ENCODE measurements at regions not wholly inside any gene's neighbourhood (a gene's known extent, or its start where the extent isn't known, plus 50 kb on each side); places are given as distances from the start of the nearest gene placed in this dataset.

- intact Hi-C loops (cut with DNase I): no loop called here
- no peaks in the 10 kb centered on the region for H3K36me3 ChIP-seq
- ATAC-seq (no peak), DNase-seq (no peak)
- WGBS, 2 donors: 95 to 96% methylated on average over 3 of the region's 3 CpGs
- TF ChIP-seq CTCF (IDR thresholded peaks at IDR 0.05): no peak
- peaks cover 0 to 10% (median 0%) of the 10 kb centered on the region in 7 donors for H3K27me3 ChIP-seq
- no peak overlapping the region for H3K4me3 ChIP-seq
- no peak overlapping the region for H3K27ac ChIP-seq
- H3K4me1 ChIP-seq: peaks cover 0 to 10% (median 0%) of the 10 kb centered on the region in 9 donors
- H3K9me3 ChIP-seq: no peaks in the 10 kb centered on the region
Observed at GRCh38 chr1:244337839-244338238, 113.9 kb downstream of the ADSS2 start.

- WGBS, 2 donors: 85 to 89% methylated on average over 11 of the region's 11 CpGs
- peaks cover 0 to 10% (median 0%) of the 10 kb centered on the region in 7 donors for H3K27me3 ChIP-seq
- no peak overlapping the region for H3K27ac ChIP-seq
- H3K36me3 ChIP-seq: no peaks in the 10 kb centered on the region
- ATAC-seq (no peak), DNase-seq (no peak)
- no peak overlapping the region for H3K4me3 ChIP-seq
- no peaks in the 10 kb centered on the region for H3K9me3 ChIP-seq
- intact Hi-C loops (cut with DNase I): no loop called here
- TF ChIP-seq CTCF (IDR thresholded peaks at IDR 0.05): no peak
- peaks cover 0 to 10% (median 0%) of the 10 kb centered on the region in 9 donors for H3K4me1 ChIP-seq
Observed at GRCh38 chr1:244339073-244339692, 112.5 kb downstream of the ADSS2 start.

- WGBS, 2 donors: 81 to 86% methylated on average over 7 of the region's 7 CpGs
- peaks cover 0 to 10% (median 0%) of the 10 kb centered on the region in 7 donors for H3K27me3 ChIP-seq
- H3K36me3 ChIP-seq: no peaks in the 10 kb centered on the region
- no peaks in the 10 kb centered on the region for H3K9me3 ChIP-seq
- no peak overlapping the region for H3K4me3 ChIP-seq
- H3K4me1 ChIP-seq: peaks cover 0 to 10% (median 0%) of the 10 kb centered on the region in 9 donors
- TF ChIP-seq CTCF (IDR thresholded peaks at IDR 0.05): no peak
- intact Hi-C loops (cut with DNase I): no loop called here
- ATAC-seq (no peak), DNase-seq (no peak)
- no peak overlapping the region for H3K27ac ChIP-seq
Observed at GRCh38 chr1:244339776-244340175, 111.9 kb downstream of the ADSS2 start.

GRCh38 chr1:244340396-244340795 is 111.3 kb downstream of the ADSS2 start:
- no peaks in the 10 kb centered on the region for H3K36me3 ChIP-seq
- H3K27me3 ChIP-seq: peaks cover 0 to 10% (median 0%) of the 10 kb centered on the region in 7 donors
- DNase-seq: no peak
- H3K4me3 ChIP-seq: no peak overlapping the region
- no peak for ATAC-seq
- no peak overlapping the region for H3K27ac ChIP-seq
- TF ChIP-seq CTCF (IDR thresholded peaks at IDR 0.05): no peak
- WGBS, 2 donors: 48 to 63% methylated on average over 14 of the region's 14 CpGs
- no peaks in the 10 kb centered on the region for H3K9me3 ChIP-seq
- peaks cover 0 to 10% (median 0%) of the 10 kb centered on the region in 9 donors for H3K4me1 ChIP-seq
- intact Hi-C loops (cut with DNase I): no loop called here
